ENCODE measurements at regions not wholly inside any gene's neighbourhood (a gene's known extent, or its start where the extent isn't known, plus 50 kb on each side); places are given as distances from the start of the nearest gene placed in this dataset.

- H3K4me1 ChIP-seq (ENCODE audit: control insufficient read depth in 2 of 2, insufficient read depth in 2 of 2, low read length in 2 of 2): no peaks in the 10 kb centered on the region
- Mint-ChIP-seq H3K27me3 (no peaks in the 10 kb centered on the region), H3K4me1 (no peaks in the 10 kb centered on the region), H3K4me3 (no peak overlapping the region), H3K36me3 (no peaks in the 10 kb centered on the region), H3K27ac (no peak overlapping the region), H3K9me3 (peaks cover 0 to 5% (median 0%) of the 10 kb centered on the region in 11 donors)
- H3K27me3 ChIP-seq (ENCODE audit: control insufficient read depth in 2 of 2, insufficient read depth in 2 of 2, low read length in 2 of 2): no peaks in the 10 kb centered on the region
- ChIA-PET POLR2A (no interaction called here), CTCF (no interaction called here)
- intact Hi-C loops (cut with micrococcal nuclease): no loop called here
- no peak overlapping the region for H3K4me3 ChIP-seq (ENCODE audit: low read length)
- no peak overlapping the region for H3K27ac ChIP-seq (ENCODE audit: low read depth, low read length)
- no peaks in the 10 kb centered on the region for H3K36me3 ChIP-seq (ENCODE audit: control insufficient read depth in 2 of 3, insufficient read depth in 3 of 3, low read length in 3 of 3)
- DNase-seq (no peak), ATAC-seq (no peak)
- no peaks in the 10 kb centered on the region for H3K9me3 ChIP-seq (ENCODE audit: control insufficient read depth in 2 of 3, low read length in 3 of 3)
These were observed 189.1 kb downstream of the PCDH18 start for GRCh38 chr4:137343221-137343620.

GRCh38 chr4:137333031-137333430 is 199.3 kb downstream of the PCDH18 start:
- Mint-ChIP-seq H3K9me3 (peaks cover 0 to 52% (median 7%) of the 10 kb centered on the region in 11 donors), H3K4me1 (no peaks in the 10 kb centered on the region), H3K27me3 (no peaks in the 10 kb centered on the region), H3K36me3 (no peaks in the 10 kb centered on the region), H3K4me3 (no peak overlapping the region), H3K27ac (no peak overlapping the region)
- DNase-seq (no peak), ATAC-seq (no peak)
- no peaks in the 10 kb centered on the region for H3K27me3 ChIP-seq (ENCODE audit: control insufficient read depth in 2 of 2, insufficient read depth in 2 of 2, low read length in 2 of 2)
- ChIA-PET CTCF (no interaction called here), POLR2A (no interaction called here)
- no peaks in the 10 kb centered on the region for H3K4me1 ChIP-seq (ENCODE audit: control insufficient read depth in 2 of 2, insufficient read depth in 2 of 2, low read length in 2 of 2)
- no peak overlapping the region for H3K4me3 ChIP-seq (ENCODE audit: low read length)
- no peaks in the 10 kb centered on the region for H3K36me3 ChIP-seq (ENCODE audit: control insufficient read depth in 2 of 3, insufficient read depth in 3 of 3, low read length in 3 of 3)
- H3K27ac ChIP-seq (ENCODE audit: low read depth, low read length): no peak overlapping the region
- no peaks in the 10 kb centered on the region for H3K9me3 ChIP-seq (ENCODE audit: control insufficient read depth in 2 of 3, low read length in 3 of 3)
- intact Hi-C loops (cut with micrococcal nuclease): no loop called here

GRCh38 chr4:137312257-137312656 is 220.0 kb downstream of the PCDH18 start:
- intact Hi-C loops (cut with micrococcal nuclease): no loop called here
- Mint-ChIP-seq H3K27ac (no peak overlapping the region), H3K36me3 (no peaks in the 10 kb centered on the region), H3K4me3 (no peak overlapping the region), H3K9me3 (peaks cover 0 to 7% (median 0%) of the 10 kb centered on the region in 11 donors), H3K27me3 (no peaks in the 10 kb centered on the region), H3K4me1 (no peaks in the 10 kb centered on the region)
- Histone ChIP-seq H3K4me3 (ENCODE audit: low read length) (no peak overlapping the region), H3K27ac (ENCODE audit: low read depth, low read length) (no peak overlapping the region), H3K36me3 (ENCODE audit: control insufficient read depth in 2 of 3, insufficient read depth in 3 of 3, low read length in 3 of 3) (no peaks in the 10 kb centered on the region), H3K4me1 (ENCODE audit: control insufficient read depth in 2 of 2, insufficient read depth in 2 of 2, low read length in 2 of 2) (no peaks in the 10 kb centered on the region), H3K9me3 (ENCODE audit: control insufficient read depth in 2 of 3, low read length in 3 of 3) (no peaks in the 10 kb centered on the region), H3K27me3 (ENCODE audit: control insufficient read depth in 2 of 2, insufficient read depth in 2 of 2, low read length in 2 of 2) (no peaks in the 10 kb centered on the region)
- ChIA-PET POLR2A (no interaction called here), CTCF (no interaction called here)
- DNase-seq: no peak
- no peak for ATAC-seq

GRCh38 chr4:137310593-137311490 is 221.5 kb downstream of the PCDH18 start:
- Histone ChIP-seq H3K4me3 (ENCODE audit: low read length) (no peak overlapping the region), H3K4me1 (ENCODE audit: control insufficient read depth in 2 of 2, insufficient read depth in 2 of 2, low read length in 2 of 2) (no peaks in the 10 kb centered on the region), H3K27me3 (ENCODE audit: control insufficient read depth in 2 of 2, insufficient read depth in 2 of 2, low read length in 2 of 2) (no peaks in the 10 kb centered on the region), H3K36me3 (ENCODE audit: control insufficient read depth in 2 of 3, insufficient read depth in 3 of 3, low read length in 3 of 3) (no peaks in the 10 kb centered on the region), H3K27ac (ENCODE audit: low read depth, low read length) (no peak overlapping the region), H3K9me3 (ENCODE audit: control insufficient read depth in 2 of 3, low read length in 3 of 3) (no peaks in the 10 kb centered on the region)
- Mint-ChIP-seq H3K27ac (no peak overlapping the region), H3K4me1 (no peaks in the 10 kb centered on the region), H3K9me3 (peaks cover 0 to 9% (median 0%) of the 10 kb centered on the region in 11 donors), H3K27me3 (no peaks in the 10 kb centered on the region), H3K4me3 (no peak overlapping the region), H3K36me3 (no peaks in the 10 kb centered on the region)
- ChIA-PET POLR2A (no interaction called here), CTCF (no interaction called here)
- DNase-seq (no peak), ATAC-seq (no peak)
- intact Hi-C loops (cut with micrococcal nuclease): no loop called here

GRCh38 chr4:137310166-137310565 is 222.1 kb downstream of the PCDH18 start:
- Mint-ChIP-seq H3K4me1 (no peaks in the 10 kb centered on the region), H3K27me3 (no peaks in the 10 kb centered on the region), H3K4me3 (no peak overlapping the region), H3K27ac (no peak overlapping the region), H3K36me3 (no peaks in the 10 kb centered on the region), H3K9me3 (peaks cover 0 to 9% (median 0%) of the 10 kb centered on the region in 11 donors)
- no peak overlapping the region for H3K27ac ChIP-seq (ENCODE audit: low read depth, low read length)
- no peaks in the 10 kb centered on the region for H3K4me1 ChIP-seq (ENCODE audit: control insufficient read depth in 2 of 2, insufficient read depth in 2 of 2, low read length in 2 of 2)
- H3K9me3 ChIP-seq (ENCODE audit: control insufficient read depth in 2 of 3, low read length in 3 of 3): no peaks in the 10 kb centered on the region
- POLR2A ChIA-PET: no interaction called here
- CTCF ChIA-PET: no interaction called here
- intact Hi-C loops (cut with micrococcal nuclease): no loop called here
- no peaks in the 10 kb centered on the region for H3K27me3 ChIP-seq (ENCODE audit: control insufficient read depth in 2 of 2, insufficient read depth in 2 of 2, low read length in 2 of 2)
- DNase-seq (no peak), ATAC-seq (no peak)
- no peak overlapping the region for H3K4me3 ChIP-seq (ENCODE audit: low read length)
- H3K36me3 ChIP-seq (ENCODE audit: control insufficient read depth in 2 of 3, insufficient read depth in 3 of 3, low read length in 3 of 3): no peaks in the 10 kb centered on the region

GRCh38 chr4:137309424-137309823 is 222.9 kb downstream of the PCDH18 start:
- ATAC-seq (no peak), DNase-seq (no peak)
- no peaks in the 10 kb centered on the region for H3K4me1 Mint-ChIP-seq
- peaks cover 0 to 7% (median 0%) of the 10 kb centered on the region in 11 donors for H3K9me3 Mint-ChIP-seq
- H3K4me3 ChIP-seq (ENCODE audit: low read length): no peak overlapping the region
- no peaks in the 10 kb centered on the region for H3K27me3 ChIP-seq (ENCODE audit: control insufficient read depth in 2 of 2, insufficient read depth in 2 of 2, low read length in 2 of 2)
- H3K36me3 Mint-ChIP-seq: no peaks in the 10 kb centered on the region
- H3K27ac Mint-ChIP-seq: no peak overlapping the region
- ChIA-PET CTCF (no interaction called here), POLR2A (no interaction called here)
- intact Hi-C loops (cut with micrococcal nuclease): no loop called here
- H3K4me3 Mint-ChIP-seq: no peak overlapping the region
- H3K27me3 Mint-ChIP-seq: no peaks in the 10 kb centered on the region
- H3K4me1 ChIP-seq (ENCODE audit: control insufficient read depth in 2 of 2, insufficient read depth in 2 of 2, low read length in 2 of 2): no peaks in the 10 kb centered on the region
- H3K27ac ChIP-seq (ENCODE audit: low read depth, low read length): no peak overlapping the region
- H3K36me3 ChIP-seq (ENCODE audit: control insufficient read depth in 2 of 3, insufficient read depth in 3 of 3, low read length in 3 of 3): no peaks in the 10 kb centered on the region
- no peaks in the 10 kb centered on the region for H3K9me3 ChIP-seq (ENCODE audit: control insufficient read depth in 2 of 3, low read length in 3 of 3)

GRCh38 chr4:137307806-137308205 is 224.5 kb downstream of the PCDH18 start:
- ATAC-seq (no peak), DNase-seq (no peak)
- Mint-ChIP-seq H3K4me1 (no peaks in the 10 kb centered on the region), H3K36me3 (no peaks in the 10 kb centered on the region), H3K4me3 (no peak overlapping the region), H3K9me3 (peaks cover 0 to 8% (median 3%) of the 10 kb centered on the region in 11 donors), H3K27me3 (no peaks in the 10 kb centered on the region), H3K27ac (no peak overlapping the region)
- H3K27me3 ChIP-seq (ENCODE audit: control insufficient read depth in 2 of 2, insufficient read depth in 2 of 2, low read length in 2 of 2): no peaks in the 10 kb centered on the region
- no peaks in the 10 kb centered on the region for H3K9me3 ChIP-seq (ENCODE audit: control insufficient read depth in 2 of 3, low read length in 3 of 3)
- H3K36me3 ChIP-seq (ENCODE audit: control insufficient read depth in 2 of 3, insufficient read depth in 3 of 3, low read length in 3 of 3): no peaks in the 10 kb centered on the region
- H3K4me1 ChIP-seq (ENCODE audit: control insufficient read depth in 2 of 2, insufficient read depth in 2 of 2, low read length in 2 of 2): no peaks in the 10 kb centered on the region
- intact Hi-C loops (cut with micrococcal nuclease): no loop called here
- no peak overlapping the region for H3K27ac ChIP-seq (ENCODE audit: low read depth, low read length)
- H3K4me3 ChIP-seq (ENCODE audit: low read length): no peak overlapping the region
- ChIA-PET POLR2A (no interaction called here), CTCF (no interaction called here)

All from naive thymus-derived CD4-positive, alpha-beta T cell (primary cell).